Body of pancreas (tissue), 4 donors: ENCODE measurements at regions not wholly inside any gene's neighbourhood (a gene's known extent, or its start where the extent isn't known, plus 50 kb on each side); places are given as distances from the start of the nearest gene placed in this dataset.
A peak's percentile ranks its signal among the peaks of the same experiment; 100 is the strongest.

ENCODE experiments used
- ATAC-seq: fragments of 150-250 bp; one replicate; pipeline ENCODE4 v1.9.1; 2016
- DNase-seq, 4 donors: peaks; one replicate each; pipeline ENCODE4 v3.0.0-alpha.2; 2019
- H3K27ac ChIP-seq, 4 donors: fragments of 200-600 bp; sonication (generic); 1 replicate in 3 of 4; 2 replicates in 1 of 4; pipeline versions ENCODE4 v1.5.1 to v1.6.1; 2016 to 2019; ENCODE audit warnings: mild to moderate bottlenecking in 1 of 4, mixed read lengths in 1 of 4, moderate library complexity in 1 of 4
- H3K27me3 ChIP-seq, 2 donors: fragments of 200-600 bp; sonication (generic); one replicate each; pipeline ENCODE4 v1.6.0; 2016; ENCODE audit warnings: mild to moderate bottlenecking in 1 of 2
- H3K36me3 ChIP-seq, 2 donors: fragments of 200-600 bp; sonication (generic); replicated peaks in 1 of 2; 2 replicates each; pipeline ENCODE4 v1.5.1; 2016; ENCODE audit warnings: low read depth in 2 of 2; ENCODE audit not compliant: insufficient read depth in 1 of 2
- H3K4me1 ChIP-seq: fragments of 200-600 bp; sonication (generic); one replicate; pipeline ENCODE4 v1.6.0; 2016
- H3K4me3 ChIP-seq, 2 donors: fragments of 200-600 bp; sonication (generic); 1 replicate in 1 of 2; 2 replicates in 1 of 2; pipeline ENCODE4 v1.5.1; 2016 to 2019
- H3K9me3 ChIP-seq, 3 donors: fragments of 200-600 bp; sonication (generic); 1 replicate in 2 of 3; 2 replicates in 1 of 3; pipeline ENCODE4 v1.5.1; 2016
- POLR2A ChIP-seq, 3 donors: fragments of 450-650 bp; IDR thresholded peaks; one replicate each; pipeline ENCODE4 v1.6.1; 2016; ENCODE audit warnings: antibody characterized with exemption in 3 of 3, mild to moderate bottlenecking in 2 of 3
- WGBS, 2 donors: methylation state at CpG; one replicate each; pipeline ENCODE4 v1.1.5; 2017; 5-methylcytosine and 5-hydroxymethylcytosine counted together
- intact Hi-C: fragments of 100-400 bp; cut with DNase I; formaldehyde crosslinking; loops from one replicate; pipeline ENCODE4 v1.15.1; 2023
- TF ChIP-seq, protein P1 (sequence below), 7 experiments: fragments of 450-650 bp in 4 of 7; fragments of 200-600 bp in 3 of 7; sonication (generic) in 3 of 7; IDR thresholded peaks; one replicate each; pipeline ENCODE4 v1.5.1; 2016 to 2019; ENCODE audit warnings: antibody characterized with exemption in 7 of 7

DNA sequence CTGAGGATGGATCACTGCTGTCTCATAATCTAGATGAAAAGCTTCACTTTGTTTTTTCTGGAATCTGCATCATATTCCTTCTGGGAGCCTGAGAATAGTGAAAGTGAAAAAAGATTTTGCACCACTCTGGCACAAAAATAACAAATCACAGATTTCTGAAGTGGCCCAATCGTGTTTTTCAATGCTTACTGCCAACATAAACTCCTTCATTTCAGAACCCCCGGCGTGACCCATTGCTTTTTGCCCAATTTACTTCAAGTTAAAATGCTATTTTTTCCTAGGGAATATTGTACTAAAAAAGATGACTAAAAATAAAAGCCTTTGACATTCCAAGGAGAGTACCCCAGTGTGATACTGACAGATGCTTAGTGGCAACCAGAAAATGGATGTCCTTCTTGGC lies 53.7 kb upstream of the ANK3 start:
- no peak overlapping the region for H3K4me3 ChIP-seq
- DNase-seq: no peak
- H3K27me3 ChIP-seq: no peaks in the 10 kb centered on the region
- no peak overlapping the region for H3K27ac ChIP-seq
- peaks cover 23% of the 10 kb centered on the region for H3K4me1 ChIP-seq
- no peak for ATAC-seq
- no peaks in the 10 kb centered on the region for H3K36me3 ChIP-seq
- TF ChIP-seq, protein P1, sequence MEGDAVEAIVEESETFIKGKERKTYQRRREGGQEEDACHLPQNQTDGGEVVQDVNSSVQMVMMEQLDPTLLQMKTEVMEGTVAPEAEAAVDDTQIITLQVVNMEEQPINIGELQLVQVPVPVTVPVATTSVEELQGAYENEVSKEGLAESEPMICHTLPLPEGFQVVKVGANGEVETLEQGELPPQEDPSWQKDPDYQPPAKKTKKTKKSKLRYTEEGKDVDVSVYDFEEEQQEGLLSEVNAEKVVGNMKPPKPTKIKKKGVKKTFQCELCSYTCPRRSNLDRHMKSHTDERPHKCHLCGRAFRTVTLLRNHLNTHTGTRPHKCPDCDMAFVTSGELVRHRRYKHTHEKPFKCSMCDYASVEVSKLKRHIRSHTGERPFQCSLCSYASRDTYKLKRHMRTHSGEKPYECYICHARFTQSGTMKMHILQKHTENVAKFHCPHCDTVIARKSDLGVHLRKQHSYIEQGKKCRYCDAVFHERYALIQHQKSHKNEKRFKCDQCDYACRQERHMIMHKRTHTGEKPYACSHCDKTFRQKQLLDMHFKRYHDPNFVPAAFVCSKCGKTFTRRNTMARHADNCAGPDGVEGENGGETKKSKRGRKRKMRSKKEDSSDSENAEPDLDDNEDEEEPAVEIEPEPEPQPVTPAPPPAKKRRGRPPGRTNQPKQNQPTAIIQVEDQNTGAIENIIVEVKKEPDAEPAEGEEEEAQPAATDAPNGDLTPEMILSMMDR (IDR thresholded peaks at IDR 0.05): no peak
- TF ChIP-seq POLR2A (IDR thresholded peaks at IDR 0.05): no peak
- intact Hi-C loops: loop anchor here (5.0 kb wide), 1 partner anchor 204 kb away; no protein-coding TSS in a partner anchor
- no peaks in the 10 kb centered on the region for H3K9me3 ChIP-seq
- 81 to 83% methylated on average over 3 of the region's 3 CpGs for WGBS, 2 donors

DNA sequence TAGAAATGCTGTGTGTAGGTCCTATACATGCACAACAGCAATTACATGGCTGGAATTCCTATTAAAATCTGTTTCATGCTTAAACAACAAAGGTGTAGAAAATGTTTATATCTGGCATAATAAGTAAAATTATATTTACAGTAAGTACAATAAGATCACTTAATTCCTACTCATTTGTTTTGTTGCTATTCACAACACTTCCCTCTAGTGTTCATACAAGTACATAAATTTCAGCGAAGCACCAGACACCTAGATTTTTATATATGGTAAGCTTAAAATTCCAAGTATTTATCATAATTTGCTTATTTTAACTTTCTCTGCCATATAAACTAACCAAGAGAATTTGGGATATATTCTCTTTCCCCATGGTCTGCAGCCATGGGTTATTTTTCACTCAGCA lies 51.8 kb upstream of the ANK3 start:
- Histone ChIP-seq H3K4me1 (peaks cover 10% of the 10 kb centered on the region), H3K27me3 (no peaks in the 10 kb centered on the region), H3K36me3 (no peaks in the 10 kb centered on the region), H3K9me3 (no peaks in the 10 kb centered on the region), H3K4me3 (no peak overlapping the region), H3K27ac (no peak overlapping the region)
- 67 to 80% methylated on average over 1 of the region's 1 CpG for WGBS, 2 donors
- ATAC-seq (no peak), DNase-seq (no peak)
- TF ChIP-seq, protein P1 (IDR thresholded peaks at IDR 0.05): peak in 1 of 7 experiments; percentile 12
- no peak for TF ChIP-seq POLR2A (IDR thresholded peaks at IDR 0.05)
- intact Hi-C loops: loop anchor here (5.0 kb wide), 1 partner anchor 206 kb away; no protein-coding TSS in a partner anchor

DNA sequence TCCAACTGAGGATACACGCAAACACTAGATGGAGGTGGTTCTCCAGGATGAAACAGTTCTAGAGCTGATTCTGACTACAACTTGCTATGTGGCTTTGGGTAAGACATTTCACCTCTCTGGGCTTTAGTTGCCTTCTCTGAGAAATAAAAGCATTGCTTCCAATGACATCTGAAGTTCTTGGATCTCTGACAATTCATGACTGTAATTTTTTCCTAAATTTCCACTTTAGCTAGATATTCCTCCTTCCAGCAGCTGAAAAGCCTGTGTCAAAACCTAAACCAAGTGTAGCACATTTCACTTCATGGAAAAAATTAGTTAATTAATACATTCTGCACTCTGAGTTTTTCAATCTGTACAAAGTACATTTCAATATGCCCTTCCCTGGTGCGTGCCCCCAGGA lies 50.0 kb upstream of the ANK3 start:
- WGBS, 2 donors: 93 to 94% methylated on average over 2 of the region's 2 CpGs

More for the DNA sequence above, 50.0 kb upstream of the ANK3 start:
- no peak overlapping the region for H3K27ac ChIP-seq
- no peak for ATAC-seq
- H3K36me3 ChIP-seq: no peaks in the 10 kb centered on the region
- H3K4me1 ChIP-seq: no peaks in the 10 kb centered on the region
- TF ChIP-seq, protein P1 (IDR thresholded peaks at IDR 0.05): no peak
- no peak for TF ChIP-seq POLR2A (IDR thresholded peaks at IDR 0.05)
- intact Hi-C loops: loop anchor here (5.0 to 10.0 kb wide), 3 partner anchors 202 to 335 kb away; no protein-coding TSS in a partner anchor
- H3K9me3 ChIP-seq: no peaks in the 10 kb centered on the region
- no peak overlapping the region for H3K4me3 ChIP-seq
- H3K27me3 ChIP-seq: no peaks in the 10 kb centered on the region
- DNase-seq: no peak
